HG02885 (cell line): ENCODE measurements at regions not wholly inside any gene's neighbourhood (a gene's known extent, or its start where the extent isn't known, plus 50 kb on each side); places are given as distances from the start of the nearest gene placed in this dataset.

Experiments
- ATAC-seq: cut with Tn5 transposase; IDR thresholded peaks from one replicate; pipeline ENCODE4 v1.9.1; 2021; ENCODE audit warnings: mild to moderate bottlenecking; ENCODE audit not compliant: unreplicated experiment, poor library complexity

- ATAC-seq = no peak
These were observed 188.7 kb downstream of the MAF start for GRCh38 chr16:79411805-79412204.

GRCh38 chr16:79411357-79411756, 189.2 kb downstream of the MAF start:
- no peak for ATAC-seq

- ATAC-seq = no peak
These were observed 190.6 kb downstream of the MAF start for GRCh38 chr16:79409978-79410377.

- no peak for ATAC-seq
These were observed 192.2 kb downstream of the MAF start for GRCh38 chr16:79408355-79408754.

GRCh38 chr16:79407461-79408135, 192.9 kb downstream of the MAF start:
- no peak for ATAC-seq

GRCh38 chr16:79407005-79407404, 193.5 kb downstream of the MAF start:
- ATAC-seq = no peak

GRCh38 chr16:79404571-79404970, 196.0 kb downstream of the MAF start:
- no peak for ATAC-seq

- ATAC-seq = no peak
These were observed 197.0 kb downstream of the MAF start for GRCh38 chr16:79403534-79403933.

GRCh38 chr16:79402920-79403319, 197.6 kb downstream of the MAF start:
- no peak for ATAC-seq

- no peak for ATAC-seq
These were observed 198.2 kb downstream of the MAF start for GRCh38 chr16:79402356-79402755.

GRCh38 chr16:79401782-79402181, 198.8 kb downstream of the MAF start:
- ATAC-seq = no peak

GRCh38 chr16:79401157-79401556, 199.4 kb downstream of the MAF start:
- no peak for ATAC-seq

GRCh38 chr16:79400462-79401149, 199.9 kb downstream of the MAF start:
- no peak for ATAC-seq

- no peak for ATAC-seq
These were observed 204.9 kb downstream of the MAF start for GRCh38 chr16:79395591-79395990.

GRCh38 chr16:79394206-79394605, 206.3 kb downstream of the MAF start:
- ATAC-seq = no peak

GRCh38 chr16:79393564-79393963, 207.0 kb downstream of the MAF start:
- ATAC-seq = no peak

- no peak for ATAC-seq
These were observed 207.4 kb downstream of the MAF start for GRCh38 chr16:79393127-79393526.

- ATAC-seq = no peak
These were observed 208.5 kb downstream of the MAF start for GRCh38 chr16:79392081-79392480.

GRCh38 chr16:79391395-79391794, 209.1 kb downstream of the MAF start:
- ATAC-seq = no peak

- no peak for ATAC-seq
These were observed 210.0 kb downstream of the MAF start for GRCh38 chr16:79390481-79391051.

GRCh38 chr16:79388396-79388795, 212.1 kb downstream of the MAF start:
- ATAC-seq = no peak

- no peak for ATAC-seq
These were observed 214.2 kb downstream of the MAF start for GRCh38 chr16:79386299-79386698.
